HG03460 (cell line): ENCODE measurements at regions not wholly inside any gene's neighbourhood (a gene's known extent, or its start where the extent isn't known, plus 50 kb on each side); places are given as distances from the start of the nearest gene placed in this dataset.
A peak's percentile ranks its signal among the peaks of the same experiment; 100 is the strongest.

Source experiments
- ATAC-seq: cut with Tn5 transposase; IDR thresholded peaks from one replicate; pipeline ENCODE4 v1.9.1; 2021; ENCODE audit not compliant: unreplicated experiment

DNA sequence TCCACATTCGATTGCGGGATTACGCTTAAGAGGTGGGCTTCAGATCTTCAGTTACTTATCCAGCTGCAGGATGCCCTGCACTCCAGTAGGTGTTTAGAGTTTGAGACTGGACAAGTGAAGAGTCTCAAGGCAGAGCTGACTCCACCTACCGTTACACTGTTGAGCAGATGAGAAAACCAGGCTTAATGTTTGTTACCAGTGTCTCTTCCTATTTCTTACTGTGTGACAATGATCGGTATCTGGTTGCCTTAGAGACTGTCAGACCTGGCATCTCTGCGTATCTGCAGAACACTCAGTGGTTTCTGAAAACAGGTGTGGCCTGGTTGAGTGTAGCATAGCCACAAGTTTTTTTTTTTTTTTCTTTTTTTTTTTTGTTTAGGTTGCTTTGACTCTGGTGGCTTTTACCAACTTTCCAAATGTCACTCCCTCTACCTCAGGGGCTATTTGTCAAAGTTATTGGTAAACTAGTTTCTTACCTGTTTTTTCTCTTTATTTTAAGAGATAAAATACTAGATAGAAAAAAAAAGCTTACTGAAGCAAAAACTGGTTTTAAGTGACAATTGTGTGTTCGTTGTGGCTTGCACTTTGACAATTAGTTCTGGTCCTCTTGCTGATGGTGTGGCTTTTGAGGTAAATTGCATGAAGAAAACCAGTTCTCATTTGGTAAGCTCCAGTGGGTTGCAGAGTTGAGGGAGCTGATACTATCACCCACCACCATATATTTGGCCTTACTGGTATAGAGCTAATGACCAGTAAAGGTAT, 284.8 kb downstream of the ETS1 start:
- peak; percentile 79 for ATAC-seq

GRCh38 chr11:128301756-128302155, 285.6 kb downstream of the ETS1 start:
- ATAC-seq, result no peak

GRCh38 chr11:128300785-128301184, 286.6 kb downstream of the ETS1 start:
- ATAC-seq, result no peak

DNA sequence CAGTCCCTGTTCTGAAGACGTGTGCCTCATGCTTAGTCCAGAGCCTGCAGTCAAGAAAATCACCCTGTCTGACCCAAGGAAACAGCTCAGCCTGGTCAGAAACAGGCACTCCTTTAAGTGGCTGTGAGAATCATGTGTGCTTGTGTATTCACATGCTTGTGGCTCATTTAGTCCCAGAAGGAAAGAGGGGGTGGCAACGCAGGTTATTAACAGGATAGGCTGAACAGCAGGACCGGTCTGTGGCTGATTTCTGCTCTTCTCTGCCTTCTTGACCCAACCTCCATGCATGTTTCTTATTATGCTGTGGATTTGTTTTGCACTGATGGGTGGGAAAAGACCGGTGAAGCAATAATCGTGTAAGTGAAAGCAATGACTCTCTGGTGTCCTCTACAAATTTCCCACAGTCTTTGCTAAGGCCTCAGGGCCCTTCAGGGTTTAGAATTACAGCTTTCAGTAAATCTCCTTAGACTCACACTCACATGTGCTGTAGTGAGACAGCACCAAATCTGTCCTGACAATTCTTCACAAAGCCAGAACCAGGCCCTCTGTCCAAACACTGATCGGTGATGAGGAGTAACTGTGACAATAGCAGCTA, 288.1 kb downstream of the ETS1 start:
- peak; percentile 36 for ATAC-seq

DNA sequence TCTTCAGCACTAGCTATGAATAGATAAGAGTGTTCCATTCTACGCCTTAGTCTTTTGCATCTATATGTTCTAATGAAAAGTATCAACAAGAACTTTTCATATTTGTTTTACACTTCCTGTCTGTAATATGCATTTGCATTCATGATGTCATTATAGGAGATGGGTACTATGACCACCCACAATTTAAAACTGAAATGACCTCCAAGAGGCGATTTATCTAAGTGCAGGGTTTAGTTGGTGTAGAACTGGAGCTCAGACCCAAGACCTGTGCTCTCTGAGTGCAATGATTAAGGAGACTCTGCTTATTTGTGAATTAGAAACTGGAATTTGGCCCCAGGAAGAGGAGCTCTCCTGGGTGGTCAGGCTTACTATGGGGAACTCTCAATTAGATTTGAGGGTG, 289.1 kb downstream of the ETS1 start:
- no peak for ATAC-seq

GRCh38 chr11:128297805-128298204, 289.6 kb downstream of the ETS1 start:
- no peak for ATAC-seq

- no peak for ATAC-seq
Measured at GRCh38 chr11:128297091-128297651, 290.2 kb downstream of the ETS1 start.

GRCh38 chr11:128294671-128295050, 292.7 kb downstream of the ETS1 start:
- ATAC-seq, result no peak

GRCh38 chr11:128294001-128294670, 293.2 kb downstream of the ETS1 start:
- ATAC-seq, result no peak

DNA sequence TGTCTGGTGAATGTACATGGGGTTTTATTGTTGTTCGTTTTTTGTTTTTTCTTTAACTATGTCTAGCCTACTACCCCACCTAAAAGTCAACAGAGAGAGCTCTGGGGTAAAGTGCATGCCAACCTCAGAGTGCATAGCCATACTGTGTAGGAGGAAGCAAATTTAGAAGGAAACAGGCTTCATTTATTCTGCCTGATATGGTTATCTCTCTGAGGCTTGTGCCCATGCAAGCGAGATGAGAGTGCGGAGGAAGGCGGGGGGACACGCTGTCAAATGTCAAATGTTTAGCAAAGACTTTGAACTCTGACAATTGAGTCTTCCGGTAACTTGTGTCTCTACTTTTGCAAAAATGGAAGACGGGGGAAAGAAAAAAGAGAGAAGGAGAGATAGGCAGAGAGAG, 295.5 kb downstream of the ETS1 start:
- ATAC-seq, result no peak

DNA sequence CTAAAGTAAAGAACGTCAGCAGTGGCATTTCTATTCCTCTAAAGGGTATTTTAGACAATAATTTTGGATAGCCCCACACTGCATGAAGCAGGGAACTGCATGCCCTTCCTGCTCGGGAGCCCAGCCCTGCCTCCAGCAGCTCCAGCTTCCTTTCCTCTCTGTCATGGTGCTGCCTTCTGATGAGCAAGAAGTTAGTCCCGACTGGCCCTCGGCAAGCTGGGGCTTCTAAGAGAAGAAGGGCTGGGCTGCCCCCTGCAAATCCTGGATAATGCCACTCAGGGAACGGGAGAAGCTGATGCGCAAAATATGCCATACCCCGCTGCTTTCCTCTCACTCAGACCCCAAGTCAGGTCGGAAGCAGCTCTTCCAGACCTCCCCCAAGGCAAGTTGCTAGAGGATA, 296.4 kb downstream of the ETS1 start:
- no peak for ATAC-seq

DNA sequence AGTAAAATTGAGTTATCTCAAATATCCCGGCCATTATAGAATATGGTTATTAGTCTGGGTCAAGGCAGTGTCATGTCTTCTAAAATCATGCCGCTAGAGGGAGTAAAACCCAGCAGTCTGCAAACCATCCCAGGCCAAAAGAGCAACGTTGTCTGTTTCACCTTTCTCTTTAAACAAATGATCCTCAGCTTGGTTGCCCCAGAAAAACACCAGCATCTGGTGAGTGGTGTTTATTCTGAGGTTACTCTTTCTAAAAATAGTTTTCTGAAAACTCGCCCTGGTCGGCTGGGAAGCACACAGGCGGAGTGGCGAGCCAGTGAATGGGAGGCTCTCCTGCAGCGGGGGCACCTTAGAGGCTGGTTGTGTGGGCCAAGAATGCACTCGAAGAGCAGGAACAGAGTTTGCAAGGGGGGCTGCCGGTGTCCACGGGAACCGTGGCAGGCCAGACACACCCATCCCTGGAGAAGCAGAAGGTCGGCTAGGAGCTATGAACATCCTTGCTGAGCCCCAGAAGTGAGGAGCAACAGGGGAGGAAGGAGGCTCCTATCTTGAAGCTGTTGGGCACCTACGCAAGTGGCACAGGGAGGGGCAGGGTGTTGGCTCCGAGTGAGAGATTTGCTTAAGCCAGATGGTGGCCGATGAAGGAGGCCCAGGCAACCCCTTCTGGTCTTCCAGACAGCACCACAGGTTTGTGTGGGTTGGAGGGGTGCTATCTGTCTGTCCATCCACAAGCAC, 297.1 kb downstream of the ETS1 start:
- peak; percentile 84 for ATAC-seq

GRCh38 chr11:128289048-128289447, 298.3 kb downstream of the ETS1 start:
- no peak for ATAC-seq

GRCh38 chr11:128288368-128288767, 299.0 kb downstream of the ETS1 start:
- no peak for ATAC-seq

- no peak for ATAC-seq
Measured at GRCh38 chr11:128285321-128285720, 302.0 kb downstream of the ETS1 start.

- no peak for ATAC-seq
Measured at GRCh38 chr11:128284634-128285033, 302.7 kb downstream of the ETS1 start.

DNA sequence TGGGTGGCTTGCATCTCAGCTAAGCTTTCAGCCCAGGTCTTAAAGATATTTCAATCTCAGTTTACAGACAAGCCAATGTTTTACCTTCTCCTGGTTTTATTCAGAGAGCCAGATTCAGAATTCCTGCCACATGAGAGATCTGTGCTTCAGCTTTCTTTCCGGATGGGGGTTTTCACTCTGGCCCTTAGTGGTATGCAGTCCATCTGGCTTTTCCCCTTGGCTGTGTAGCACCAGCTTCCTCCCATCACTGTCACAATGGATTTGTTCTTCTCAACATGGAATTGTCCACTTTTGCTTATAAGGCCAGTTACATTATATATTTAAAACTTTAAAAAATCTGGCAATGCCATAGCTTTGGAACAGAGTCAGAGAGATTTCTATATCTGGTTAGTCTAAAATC, 303.9 kb downstream of the ETS1 start:
- no peak for ATAC-seq

- ATAC-seq, result no peak
Measured at GRCh38 chr11:128282053-128282452, 305.3 kb downstream of the ETS1 start.

DNA sequence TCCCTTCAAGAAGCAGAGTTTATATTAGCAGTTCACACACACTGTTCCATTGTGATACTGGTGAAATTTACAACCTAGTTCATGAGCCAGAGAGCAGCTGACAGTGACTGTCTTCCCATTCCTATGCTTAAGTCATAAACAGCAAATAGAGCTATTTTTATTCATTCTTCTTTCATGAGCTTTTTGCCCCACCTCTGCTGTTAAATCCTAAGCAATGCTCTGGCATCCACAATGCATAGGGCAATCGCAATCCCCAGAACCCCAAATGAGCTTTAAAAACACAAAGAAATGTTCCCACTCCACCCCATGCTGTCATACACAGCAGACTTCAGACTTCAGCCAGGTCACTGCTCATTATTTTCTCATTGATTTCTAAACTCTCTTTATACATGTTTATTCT, 307.5 kb downstream of the ETS1 start:
- ATAC-seq, result no peak

DNA sequence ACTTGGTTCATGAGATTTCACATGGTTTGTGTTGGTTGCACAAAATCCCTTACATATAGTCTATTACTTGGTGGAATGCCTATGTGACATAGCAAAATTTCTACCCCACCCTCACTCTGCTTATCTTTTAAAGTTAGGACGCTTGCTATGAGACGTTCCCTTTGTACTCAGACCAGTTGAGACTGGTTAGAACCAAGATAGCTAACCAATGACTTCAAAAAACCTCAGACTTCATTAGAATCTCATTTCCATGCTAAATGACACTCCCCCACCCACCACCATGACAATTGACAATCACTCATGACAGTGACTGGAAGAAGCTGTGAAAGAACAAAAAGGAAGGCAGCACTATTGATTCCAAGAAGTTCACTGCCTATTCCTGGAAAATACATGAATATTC, 313.6 kb downstream of the ETS1 start:
- no peak for ATAC-seq

- no peak for ATAC-seq
Measured at GRCh38 chr11:128271401-128271800, 316.0 kb downstream of the ETS1 start.
